OCI-LY3 (cell line): ENCODE measurements at regions not wholly inside any gene's neighbourhood (a gene's known extent, or its start where the extent isn't known, plus 50 kb on each side); places are given as distances from the start of the nearest gene placed in this dataset.

ENCODE experiments used
- CTCF ChIP-seq: fragments of 200-600, 300-600 bp; sonication (generic); IDR thresholded peaks from 2 replicates; pipeline ENCODE4 v1.5.1; 2014; ENCODE audit warnings: antibody characterized with exemption, low read length, low read depth
- EZH2phosphoT487 ChIP-seq: fragments of 200-600 bp; shearing (Covaris generic); IDR thresholded peaks from 2 replicates; pipeline ENCODE4 v1.6.1; 2018; ENCODE audit warnings: antibody characterized with exemption, mixed run types, low read depth

GRCh38 chr4:45475548-45475947, 648.3 kb downstream of the GABRG1 start:
- TF ChIP-seq CTCF (no peak), EZH2phosphoT487 (no peak)
